Liver (tissue), 8 donors: ENCODE measurements at regions not wholly inside any gene's neighbourhood (a gene's known extent, or its start where the extent isn't known, plus 50 kb on each side); places are given as distances from the start of the nearest gene placed in this dataset.

Source experiments
- DNase-seq: peaks from one replicate; pipeline ENCODE4 v3.0.0-alpha.2; 2017; ENCODE audit warnings: low spot score
- H3K27ac ChIP-seq, 2 donors: one replicate each; pipeline ENCODE4 v1.7.0; 2013; ENCODE audit warnings: inconsistent platforms in 2 of 2, low read length in 2 of 2, control low read depth in 1 of 2, low read depth in 1 of 2, mild to moderate bottlenecking in 1 of 2
- H3K27me3 ChIP-seq, 4 donors: one replicate each; pipeline versions ENCODE4 v1.6.1 to v1.7.0; 2013; ENCODE audit warnings: low read length in 3 of 4, inconsistent platforms in 1 of 4, mild to moderate bottlenecking in 1 of 4, moderate library complexity in 1 of 4; ENCODE audit not compliant: control insufficient read depth in 4 of 4, insufficient read depth in 4 of 4
- H3K36me3 ChIP-seq, 4 donors: one replicate each; pipeline versions ENCODE4 v1.6.1 to v1.7.0; 2013; ENCODE audit warnings: low read length in 3 of 4, mild to moderate bottlenecking in 3 of 4, low read depth in 1 of 4, moderate library complexity in 1 of 4; ENCODE audit not compliant: control insufficient read depth in 4 of 4, insufficient read depth in 3 of 4
- H3K4me1 ChIP-seq, 4 donors: one replicate each; pipeline versions ENCODE4 v1.6.1 to v1.7.0; 2013; ENCODE audit warnings: low read length in 3 of 4, mild to moderate bottlenecking in 3 of 4, moderate library complexity in 1 of 4; ENCODE audit not compliant: control insufficient read depth in 4 of 4, insufficient read depth in 4 of 4
- H3K4me3 ChIP-seq, 3 donors: one replicate each; pipeline versions ENCODE4 v1.6.1 to v1.7.0; 2013; ENCODE audit warnings: low read length in 3 of 3, control low read depth in 1 of 3, low read depth in 1 of 3, mild to moderate bottlenecking in 1 of 3
- H3K9ac ChIP-seq, 2 donors: one replicate each; pipeline ENCODE4 v1.7.0; 2013; ENCODE audit warnings: low read length in 2 of 2, mild to moderate bottlenecking in 2 of 2, moderate library complexity in 2 of 2, control low read depth in 1 of 2, low read depth in 1 of 2
- H3K9me3 ChIP-seq, 4 donors: one replicate each; pipeline versions ENCODE4 v1.6.1 to v1.7.0; 2013; ENCODE audit warnings: low read length in 3 of 4; ENCODE audit not compliant: control insufficient read depth in 4 of 4
- EGR1 ChIP-seq, 2 donors: IDR thresholded peaks; 2 replicates each; pipeline ENCODE4 v1.6.1; 2016 to 2018; ENCODE audit warnings: antibody characterized with exemption in 2 of 2, low read depth in 2 of 2
- FOXA1 ChIP-seq: IDR thresholded peaks from 2 replicates; pipeline ENCODE4 v1.6.1; 2016; ENCODE audit warnings: antibody characterized with exemption
- FOXA2 ChIP-seq: IDR thresholded peaks from 2 replicates; pipeline ENCODE4 v1.6.1; 2016; ENCODE audit warnings: antibody characterized with exemption
- GABPA ChIP-seq, 2 donors: IDR thresholded peaks in 1 of 2; conservative IDR thresholded peaks in 1 of 2; 2 replicates each; pipeline ENCODE4 v1.6.1; 2016; ENCODE audit warnings: antibody characterized with exemption in 2 of 2, mild to moderate bottlenecking in 1 of 2, moderate library complexity in 1 of 2
- HNF4A ChIP-seq, 2 donors: conservative IDR thresholded peaks; 2 replicates each; pipeline ENCODE4 v1.6.1; 2016; ENCODE audit warnings: antibody characterized with exemption in 2 of 2, mild to moderate bottlenecking in 2 of 2
- HNF4G ChIP-seq: IDR thresholded peaks from 2 replicates; pipeline ENCODE4 v1.6.1; 2016; ENCODE audit warnings: antibody characterized with exemption
- JUND ChIP-seq, 2 donors: IDR thresholded peaks; 2 replicates each; pipeline ENCODE4 v1.6.1; 2016; ENCODE audit warnings: antibody characterized with exemption in 2 of 2
- NR2F2 ChIP-seq: IDR thresholded peaks from 2 replicates; pipeline ENCODE4 v1.6.1; 2016; ENCODE audit warnings: antibody characterized with exemption
- RAD21 ChIP-seq, 2 donors: IDR thresholded peaks; 2 replicates each; pipeline ENCODE4 v1.6.1; 2016; ENCODE audit warnings: antibody characterized with exemption in 2 of 2, mild to moderate bottlenecking in 2 of 2
- RXRA ChIP-seq, 2 donors: IDR thresholded peaks; 2 replicates each; pipeline ENCODE4 v1.6.1; 2017 to 2018; ENCODE audit warnings: antibody characterized with exemption in 2 of 2, mild to moderate bottlenecking in 1 of 2
- SP1 ChIP-seq: IDR thresholded peaks from 2 replicates; pipeline ENCODE4 v1.6.1; 2018; ENCODE audit warnings: antibody characterized with exemption, mild to moderate bottlenecking
- TAF1 ChIP-seq: conservative IDR thresholded peaks from 2 replicates; pipeline ENCODE4 v1.6.1; 2016; ENCODE audit warnings: antibody characterized with exemption, mild to moderate bottlenecking
- YY1 ChIP-seq: IDR thresholded peaks from 2 replicates; pipeline ENCODE4 v1.6.1; 2016; ENCODE audit warnings: antibody characterized with exemption, mild to moderate bottlenecking
- WGBS: extraction: QIAGEN DNeasy Blood & Tissue Kit; methylation state at CpG from one replicate; pipeline ENCODE4 v1.1.7; 2013; 5-methylcytosine and 5-hydroxymethylcytosine counted together
- TF ChIP-seq, protein P1 (sequence below): fragments of 150-350 bp; IDR thresholded peaks from 2 replicates; pipeline ENCODE4 v1.5.1; 2017; ENCODE audit warnings: improper control_type of control experiment, low read depth, low read length; ENCODE audit not compliant: missing input control
- TF ChIP-seq, protein P2 (sequence below): IDR thresholded peaks from 2 replicates; pipeline ENCODE4 v1.6.1; 2016; ENCODE audit warnings: antibody characterized with exemption
- TF ChIP-seq, protein P3 (sequence below): IDR thresholded peaks from 2 replicates; pipeline ENCODE4 v1.6.1; 2016; ENCODE audit warnings: antibody characterized with exemption
- TF ChIP-seq, protein P4 (sequence below): IDR thresholded peaks from 2 replicates; pipeline ENCODE4 v1.6.1; 2016; ENCODE audit warnings: antibody characterized with exemption
- TF ChIP-seq, protein P5 (sequence below): IDR thresholded peaks from 2 replicates; pipeline ENCODE4 v1.6.1; 2016; ENCODE audit warnings: antibody characterized with exemption, mild to moderate bottlenecking
- donor health status: healthy.
- donor health status: healthy.
- donor health status: healthy.
- donor health status: healthy.
- donor health status: healthy.

DNA sequence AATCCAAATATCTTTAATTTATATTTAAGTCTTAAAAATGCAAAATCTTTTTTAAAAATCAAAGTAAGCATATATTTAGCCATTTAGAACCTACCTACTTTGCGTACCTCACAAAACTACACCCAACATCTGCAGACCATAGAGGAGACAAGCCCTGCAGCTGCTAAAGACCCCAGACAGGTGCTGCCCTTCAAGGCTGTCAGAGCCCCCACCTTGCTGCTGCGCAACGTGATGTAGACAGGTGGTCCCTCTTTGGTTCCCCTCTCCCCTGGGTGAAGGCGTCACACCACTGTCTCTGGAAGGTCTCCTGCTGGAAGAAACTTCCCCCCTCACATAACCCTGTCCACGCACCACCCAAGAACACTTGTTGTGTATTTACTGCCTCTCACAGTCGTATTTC, 204.5 kb downstream of the ARRDC4 start:
- 82% methylated on average over 6 of the region's 6 CpGs for WGBS
- TF ChIP-seq EGR1 (IDR thresholded peaks at IDR 0.05; ENCODE audit: low read depth in 2 of 2) = no peak
- no peak for TF ChIP-seq HNF4A (conservative IDR thresholded peaks at IDR 0.05)
- TF ChIP-seq RXRA (IDR thresholded peaks at IDR 0.05) = no peak
- TF ChIP-seq, protein P1, sequence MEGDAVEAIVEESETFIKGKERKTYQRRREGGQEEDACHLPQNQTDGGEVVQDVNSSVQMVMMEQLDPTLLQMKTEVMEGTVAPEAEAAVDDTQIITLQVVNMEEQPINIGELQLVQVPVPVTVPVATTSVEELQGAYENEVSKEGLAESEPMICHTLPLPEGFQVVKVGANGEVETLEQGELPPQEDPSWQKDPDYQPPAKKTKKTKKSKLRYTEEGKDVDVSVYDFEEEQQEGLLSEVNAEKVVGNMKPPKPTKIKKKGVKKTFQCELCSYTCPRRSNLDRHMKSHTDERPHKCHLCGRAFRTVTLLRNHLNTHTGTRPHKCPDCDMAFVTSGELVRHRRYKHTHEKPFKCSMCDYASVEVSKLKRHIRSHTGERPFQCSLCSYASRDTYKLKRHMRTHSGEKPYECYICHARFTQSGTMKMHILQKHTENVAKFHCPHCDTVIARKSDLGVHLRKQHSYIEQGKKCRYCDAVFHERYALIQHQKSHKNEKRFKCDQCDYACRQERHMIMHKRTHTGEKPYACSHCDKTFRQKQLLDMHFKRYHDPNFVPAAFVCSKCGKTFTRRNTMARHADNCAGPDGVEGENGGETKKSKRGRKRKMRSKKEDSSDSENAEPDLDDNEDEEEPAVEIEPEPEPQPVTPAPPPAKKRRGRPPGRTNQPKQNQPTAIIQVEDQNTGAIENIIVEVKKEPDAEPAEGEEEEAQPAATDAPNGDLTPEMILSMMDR = no peak
- TF ChIP-seq, protein P2, sequence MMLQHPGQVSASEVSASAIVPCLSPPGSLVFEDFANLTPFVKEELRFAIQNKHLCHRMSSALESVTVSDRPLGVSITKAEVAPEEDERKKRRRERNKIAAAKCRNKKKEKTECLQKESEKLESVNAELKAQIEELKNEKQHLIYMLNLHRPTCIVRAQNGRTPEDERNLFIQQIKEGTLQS = no peak
- no peak for TF ChIP-seq FOXA1
- TF ChIP-seq YY1 = no peak
- TF ChIP-seq, protein P3, sequence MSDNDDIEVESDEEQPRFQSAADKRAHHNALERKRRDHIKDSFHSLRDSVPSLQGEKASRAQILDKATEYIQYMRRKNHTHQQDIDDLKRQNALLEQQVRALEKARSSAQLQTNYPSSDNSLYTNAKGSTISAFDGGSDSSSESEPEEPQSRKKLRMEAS = no peak
- no peak for TF ChIP-seq JUND (IDR thresholded peaks at IDR 0.05)
- TF ChIP-seq, protein P4, sequence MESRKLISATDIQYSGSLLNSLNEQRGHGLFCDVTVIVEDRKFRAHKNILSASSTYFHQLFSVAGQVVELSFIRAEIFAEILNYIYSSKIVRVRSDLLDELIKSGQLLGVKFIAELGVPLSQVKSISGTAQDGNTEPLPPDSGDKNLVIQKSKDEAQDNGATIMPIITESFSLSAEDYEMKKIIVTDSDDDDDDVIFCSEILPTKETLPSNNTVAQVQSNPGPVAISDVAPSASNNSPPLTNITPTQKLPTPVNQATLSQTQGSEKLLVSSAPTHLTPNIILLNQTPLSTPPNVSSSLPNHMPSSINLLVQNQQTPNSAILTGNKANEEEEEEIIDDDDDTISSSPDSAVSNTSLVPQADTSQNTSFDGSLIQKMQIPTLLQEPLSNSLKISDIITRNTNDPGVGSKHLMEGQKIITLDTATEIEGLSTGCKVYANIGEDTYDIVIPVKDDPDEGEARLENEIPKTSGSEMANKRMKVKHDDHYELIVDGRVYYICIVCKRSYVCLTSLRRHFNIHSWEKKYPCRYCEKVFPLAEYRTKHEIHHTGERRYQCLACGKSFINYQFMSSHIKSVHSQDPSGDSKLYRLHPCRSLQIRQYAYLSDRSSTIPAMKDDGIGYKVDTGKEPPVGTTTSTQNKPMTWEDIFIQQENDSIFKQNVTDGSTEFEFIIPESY = no peak
- no peak for TF ChIP-seq GABPA (IDR thresholded peaks at IDR 0.05 in 1 of 2, conservative IDR thresholded peaks at IDR 0.05 in 1 of 2)
- no peak for TF ChIP-seq FOXA2
- TF ChIP-seq NR2F2 = no peak
- no peak for TF ChIP-seq TAF1
- TF ChIP-seq, protein P5, sequence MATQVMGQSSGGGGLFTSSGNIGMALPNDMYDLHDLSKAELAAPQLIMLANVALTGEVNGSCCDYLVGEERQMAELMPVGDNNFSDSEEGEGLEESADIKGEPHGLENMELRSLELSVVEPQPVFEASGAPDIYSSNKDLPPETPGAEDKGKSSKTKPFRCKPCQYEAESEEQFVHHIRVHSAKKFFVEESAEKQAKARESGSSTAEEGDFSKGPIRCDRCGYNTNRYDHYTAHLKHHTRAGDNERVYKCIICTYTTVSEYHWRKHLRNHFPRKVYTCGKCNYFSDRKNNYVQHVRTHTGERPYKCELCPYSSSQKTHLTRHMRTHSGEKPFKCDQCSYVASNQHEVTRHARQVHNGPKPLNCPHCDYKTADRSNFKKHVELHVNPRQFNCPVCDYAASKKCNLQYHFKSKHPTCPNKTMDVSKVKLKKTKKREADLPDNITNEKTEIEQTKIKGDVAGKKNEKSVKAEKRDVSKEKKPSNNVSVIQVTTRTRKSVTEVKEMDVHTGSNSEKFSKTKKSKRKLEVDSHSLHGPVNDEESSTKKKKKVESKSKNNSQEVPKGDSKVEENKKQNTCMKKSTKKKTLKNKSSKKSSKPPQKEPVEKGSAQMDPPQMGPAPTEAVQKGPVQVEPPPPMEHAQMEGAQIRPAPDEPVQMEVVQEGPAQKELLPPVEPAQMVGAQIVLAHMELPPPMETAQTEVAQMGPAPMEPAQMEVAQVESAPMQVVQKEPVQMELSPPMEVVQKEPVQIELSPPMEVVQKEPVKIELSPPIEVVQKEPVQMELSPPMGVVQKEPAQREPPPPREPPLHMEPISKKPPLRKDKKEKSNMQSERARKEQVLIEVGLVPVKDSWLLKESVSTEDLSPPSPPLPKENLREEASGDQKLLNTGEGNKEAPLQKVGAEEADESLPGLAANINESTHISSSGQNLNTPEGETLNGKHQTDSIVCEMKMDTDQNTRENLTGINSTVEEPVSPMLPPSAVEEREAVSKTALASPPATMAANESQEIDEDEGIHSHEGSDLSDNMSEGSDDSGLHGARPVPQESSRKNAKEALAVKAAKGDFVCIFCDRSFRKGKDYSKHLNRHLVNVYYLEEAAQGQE = no peak
- no peak for TF ChIP-seq RAD21 (IDR thresholded peaks at IDR 0.05)
- no peak for TF ChIP-seq SP1
- no peak for TF ChIP-seq HNF4G
- Histone ChIP-seq H3K9me3 (no peaks in the 10 kb centered on the region), H3K27me3 (peaks cover 0 to 5% (median 0%) of the 10 kb centered on the region in 4 donors), H3K4me3 (no peak overlapping the region), H3K36me3 (no peaks in the 10 kb centered on the region), H3K4me1 (no peaks in the 10 kb centered on the region), H3K9ac (no peak overlapping the region), H3K27ac (no peak overlapping the region)
- DNase-seq = no peak
